Endodermal cell (in vitro differentiated cells): ENCODE measurements at regions not wholly inside any gene's neighbourhood (a gene's known extent, or its start where the extent isn't known, plus 50 kb on each side); places are given as distances from the start of the nearest gene placed in this dataset.

Source experiments
- DNase-seq: peaks from one replicate; pipeline ENCODE4 v3.0.0-alpha.2; 2017
- H3K27ac ChIP-seq: 2 replicates; pipeline ENCODE4 v1.5.1; 2013; ENCODE audit warnings: mild to moderate bottlenecking, low read depth, low read length, moderate library complexity
- H3K27me3 ChIP-seq: 2 replicates; pipeline ENCODE4 v1.6.1; 2013; ENCODE audit warnings: mild to moderate bottlenecking, low read length, moderate library complexity; ENCODE audit not compliant: insufficient read depth, control insufficient read depth, poor library complexity, severe bottlenecking
- H3K36me3 ChIP-seq: 2 replicates; pipeline ENCODE4 v1.7.0; 2013; ENCODE audit warnings: mild to moderate bottlenecking, low read length, moderate library complexity; ENCODE audit not compliant: control insufficient read depth, insufficient read depth
- H3K4me1 ChIP-seq: one replicate; pipeline ENCODE4 v1.7.0; 2013; ENCODE audit warnings: low read length; ENCODE audit not compliant: control insufficient read depth, insufficient read depth
- H3K4me3 ChIP-seq: 2 replicates; pipeline ENCODE4 v1.5.1; 2013; ENCODE audit warnings: mild to moderate bottlenecking, low read length, moderate library complexity
- H3K9ac ChIP-seq: 2 replicates; pipeline ENCODE4 v1.6.1; 2013; ENCODE audit warnings: mild to moderate bottlenecking, low read length, moderate library complexity; ENCODE audit not compliant: poor library complexity, severe bottlenecking; ENCODE audit errors: extremely low read depth
- H3K9me3 ChIP-seq: 2 replicates; pipeline ENCODE4 v1.6.1; 2013; ENCODE audit warnings: mild to moderate bottlenecking, low read length, moderate library complexity; ENCODE audit not compliant: control insufficient read depth
- H3K27ac Mint-ChIP-seq: 2 replicates; pipeline ENCODE4 v1.8.0; 2020; ENCODE audit warnings: mixed read lengths
- H3K27me3 Mint-ChIP-seq: 2 replicates; pipeline ENCODE4 v1.8.0; 2021; ENCODE audit warnings: mild to moderate bottlenecking, mixed read lengths; ENCODE audit not compliant: insufficient read depth
- H3K36me3 Mint-ChIP-seq: 2 replicates; pipeline ENCODE4 v1.8.0; 2020; ENCODE audit warnings: low read depth, mixed read lengths
- H3K4me1 Mint-ChIP-seq: 2 replicates; pipeline ENCODE4 v1.8.0; 2020; ENCODE audit warnings: mixed read lengths
- H3K4me3 Mint-ChIP-seq: 2 replicates; pipeline ENCODE4 v1.8.0; 2020; ENCODE audit warnings: mild to moderate bottlenecking, moderate library complexity, mixed read lengths
- H3K9me3 Mint-ChIP-seq: 2 replicates; pipeline ENCODE4 v1.8.0; 2020; ENCODE audit warnings: mild to moderate bottlenecking, mixed read lengths
- WGBS, 2 experiments: methylation state at CpG; one replicate each; pipeline versions ENCODE4 v1.1.5 to v1.1.7; 2013; ENCODE audit warnings: missing lambda C conversion rate in 2 of 2, mixed read lengths in 1 of 2; ENCODE audit not compliant: insufficient coverage in 1 of 2, insufficient read length in 1 of 2; 5-methylcytosine and 5-hydroxymethylcytosine counted together
- TF ChIP-seq, protein P1 (sequence below): fragments of 200-600 bp; sonication (generic); conservative IDR thresholded peaks from 2 replicates; pipeline ENCODE4 v1.5.0; 2021; ENCODE audit warnings: antibody characterized with exemption, mild to moderate bottlenecking

DNA sequence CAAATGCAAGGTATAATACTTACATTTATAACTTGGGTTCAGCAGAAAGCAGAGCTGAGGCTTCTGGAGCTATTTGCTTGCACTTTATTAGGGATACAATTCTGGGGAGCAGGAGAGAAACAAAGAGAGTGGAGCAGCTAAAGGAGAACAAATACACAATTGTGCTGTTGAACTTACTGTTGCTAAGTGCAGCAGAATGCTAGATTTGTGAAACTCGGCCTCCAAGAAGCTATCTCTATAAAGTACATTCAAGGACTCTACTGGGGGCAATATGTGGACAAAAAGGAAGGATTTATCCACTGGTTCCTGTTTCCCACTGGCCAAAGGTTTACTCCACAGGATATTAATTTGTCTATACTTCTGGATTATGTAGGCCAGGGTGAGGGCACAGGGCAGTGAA is 86.8 kb downstream of the PPP1R2C start:
- H3K36me3 ChIP-seq, result no peaks in the 10 kb centered on the region
- H3K4me3 ChIP-seq, result no peak overlapping the region
- H3K27me3 ChIP-seq, result no peaks in the 10 kb centered on the region
- TF ChIP-seq, protein P1, sequence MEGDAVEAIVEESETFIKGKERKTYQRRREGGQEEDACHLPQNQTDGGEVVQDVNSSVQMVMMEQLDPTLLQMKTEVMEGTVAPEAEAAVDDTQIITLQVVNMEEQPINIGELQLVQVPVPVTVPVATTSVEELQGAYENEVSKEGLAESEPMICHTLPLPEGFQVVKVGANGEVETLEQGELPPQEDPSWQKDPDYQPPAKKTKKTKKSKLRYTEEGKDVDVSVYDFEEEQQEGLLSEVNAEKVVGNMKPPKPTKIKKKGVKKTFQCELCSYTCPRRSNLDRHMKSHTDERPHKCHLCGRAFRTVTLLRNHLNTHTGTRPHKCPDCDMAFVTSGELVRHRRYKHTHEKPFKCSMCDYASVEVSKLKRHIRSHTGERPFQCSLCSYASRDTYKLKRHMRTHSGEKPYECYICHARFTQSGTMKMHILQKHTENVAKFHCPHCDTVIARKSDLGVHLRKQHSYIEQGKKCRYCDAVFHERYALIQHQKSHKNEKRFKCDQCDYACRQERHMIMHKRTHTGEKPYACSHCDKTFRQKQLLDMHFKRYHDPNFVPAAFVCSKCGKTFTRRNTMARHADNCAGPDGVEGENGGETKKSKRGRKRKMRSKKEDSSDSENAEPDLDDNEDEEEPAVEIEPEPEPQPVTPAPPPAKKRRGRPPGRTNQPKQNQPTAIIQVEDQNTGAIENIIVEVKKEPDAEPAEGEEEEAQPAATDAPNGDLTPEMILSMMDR, result no peak
- Mint-ChIP-seq H3K27me3 (no peaks in the 10 kb centered on the region), H3K4me1 (peaks cover 4% of the 10 kb centered on the region), H3K4me3 (no peak overlapping the region), H3K9me3 (no peaks in the 10 kb centered on the region), H3K36me3 (no peaks in the 10 kb centered on the region), H3K27ac (no peak overlapping the region)
- no peak overlapping the region for H3K27ac ChIP-seq
- WGBS, 2 experiments, result 88% methylated on average over 1 of the region's 1 CpG; no CpG with 5 or more reads in 1 of the 2 experiments
- no peak for DNase-seq
- no peaks in the 10 kb centered on the region for H3K4me1 ChIP-seq
- no peaks in the 10 kb centered on the region for H3K9me3 ChIP-seq
- H3K9ac ChIP-seq, result no peak overlapping the region

DNA sequence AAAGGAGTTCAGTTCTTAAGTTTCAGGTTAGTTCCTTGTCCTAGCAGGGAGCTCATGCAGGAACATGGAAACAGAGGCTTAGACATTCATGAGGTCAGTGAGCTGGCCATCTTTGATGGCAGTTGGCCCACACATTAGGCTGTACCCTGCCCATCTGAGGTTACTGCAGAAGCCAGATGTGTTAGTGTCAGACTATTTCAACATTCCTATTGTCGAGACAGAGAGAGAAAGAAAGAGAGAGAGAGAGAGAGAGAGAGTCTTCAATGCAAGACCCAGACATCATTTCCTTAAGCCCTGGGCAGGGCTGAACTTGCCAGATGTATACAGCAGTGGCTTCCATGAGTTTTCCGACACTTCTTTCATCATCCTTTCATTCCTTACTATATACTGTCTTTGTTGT is 91.3 kb downstream of the PPP1R2C start:
- H3K4me3 Mint-ChIP-seq, result no peak overlapping the region
- no peak overlapping the region for H3K27ac ChIP-seq
- H3K4me1 Mint-ChIP-seq, result no peaks in the 10 kb centered on the region
- no peak overlapping the region for H3K27ac Mint-ChIP-seq
- H3K9ac ChIP-seq, result no peak overlapping the region
- TF ChIP-seq, protein P1, result no peak
- H3K27me3 Mint-ChIP-seq, result no peaks in the 10 kb centered on the region
- DNase-seq, result no peak
- H3K27me3 ChIP-seq, result no peaks in the 10 kb centered on the region
- no peaks in the 10 kb centered on the region for H3K9me3 ChIP-seq
- no peaks in the 10 kb centered on the region for H3K4me1 ChIP-seq
- no peaks in the 10 kb centered on the region for H3K36me3 ChIP-seq
- no peak overlapping the region for H3K4me3 ChIP-seq
- 92 to 100% methylated on average over 1 to 2 of the region's 2 CpGs for WGBS, 2 experiments
- no peaks in the 10 kb centered on the region for H3K36me3 Mint-ChIP-seq
- H3K9me3 Mint-ChIP-seq, result no peaks in the 10 kb centered on the region

DNA sequence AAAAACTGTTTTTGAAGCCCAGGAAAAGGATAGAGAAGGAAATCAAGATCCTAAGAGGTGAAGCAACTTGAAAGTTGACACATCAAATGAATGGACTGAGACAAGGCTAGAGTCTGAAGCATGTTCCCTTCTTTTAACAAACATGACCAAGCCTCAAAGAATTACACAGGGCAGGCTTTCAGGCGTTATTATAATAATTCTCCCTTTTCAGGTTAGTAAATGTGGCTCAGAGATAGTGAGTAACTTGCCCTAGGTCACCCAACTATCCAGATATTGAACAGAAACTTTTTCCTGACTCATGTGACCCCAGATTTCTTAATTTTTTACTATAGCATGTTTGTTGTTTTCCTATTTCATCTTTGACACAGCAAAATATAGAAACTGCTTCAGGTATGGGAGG is 91.7 kb downstream of the PPP1R2C start:
- H3K9ac ChIP-seq, result no peak overlapping the region
- H3K36me3 ChIP-seq, result no peaks in the 10 kb centered on the region
- Mint-ChIP-seq H3K27me3 (no peaks in the 10 kb centered on the region), H3K4me1 (peaks cover 3% of the 10 kb centered on the region), H3K4me3 (no peak overlapping the region), H3K9me3 (no peaks in the 10 kb centered on the region), H3K36me3 (no peaks in the 10 kb centered on the region), H3K27ac (no peak overlapping the region)
- H3K27ac ChIP-seq, result no peak overlapping the region
- no peaks in the 10 kb centered on the region for H3K4me1 ChIP-seq
- H3K27me3 ChIP-seq, result no peaks in the 10 kb centered on the region
- no peaks in the 10 kb centered on the region for H3K9me3 ChIP-seq
- WGBS, 2 experiments, result 67% methylated on average over 1 of the region's 1 CpG; no CpG with 5 or more reads in 1 of the 2 experiments
- DNase-seq, result no peak
- TF ChIP-seq, protein P1, result no peak
- no peak overlapping the region for H3K4me3 ChIP-seq
